H1 (cell line): ENCODE measurements at regions not wholly inside any gene's neighbourhood (a gene's known extent, or its start where the extent isn't known, plus 50 kb on each side); places are given as distances from the start of the nearest gene placed in this dataset.

ENCODE experiments used
- ASH2L ChIP-seq: fragments of 200-600, 300-600 bp; sonication (generic); IDR thresholded peaks from one replicate; pipeline ENCODE4 v1.7.1; 2017; ENCODE audit warnings: low read length
- CTCF ChIP-seq, 3 experiments: IDR thresholded peaks; 1 replicate in 2 of 3; 2 replicates in 1 of 3; pipeline versions ENCODE4 v1.5.1 to v1.6.1; 2011; ENCODE audit warnings: low read length in 3 of 3, mild to moderate bottlenecking in 3 of 3, inconsistent platforms in 2 of 3, low read depth in 1 of 3, moderate library complexity in 1 of 3; ENCODE audit not compliant: insufficient read depth in 1 of 3; ENCODE audit errors: control extremely low read depth in 1 of 3
- POLR2A ChIP-seq, 2 experiments: IDR thresholded peaks; 1 replicate in 1 of 2; 2 replicates in 1 of 2; pipeline ENCODE4 v1.6.1; 2011; ENCODE audit warnings: low read depth in 2 of 2, low read length in 2 of 2, mild to moderate bottlenecking in 2 of 2; ENCODE audit errors: control extremely low read depth in 1 of 2
- RXRA ChIP-seq: IDR thresholded peaks from 2 replicates; pipeline ENCODE4 v1.6.1; 2011; ENCODE audit warnings: low read depth, mild to moderate bottlenecking, low read length, moderate library complexity; ENCODE audit not compliant: insufficient read depth
- SP1 ChIP-seq: IDR thresholded peaks from 2 replicates; pipeline ENCODE4 v1.6.1; 2011; ENCODE audit warnings: low read depth, low read length

GRCh38 chr11:126138636-126139035 lies 72.8 kb downstream of the RPUSD4 start:
- TF ChIP-seq POLR2A (IDR thresholded peaks at IDR 0.05; ENCODE audit: control extremely low read depth in 1 of 2, low read depth in 2 of 2, low read length in 2 of 2) (no peak), CTCF (IDR thresholded peaks at IDR 0.05; ENCODE audit: control extremely low read depth in 1 of 3, insufficient read depth in 1 of 3, low read depth in 1 of 3, low read length in 3 of 3) (no peak), RXRA (no peak), ASH2L (no peak), SP1 (no peak)
